Loucy (cell line): ENCODE measurements at regions not wholly inside any gene's neighbourhood (a gene's known extent, or its start where the extent isn't known, plus 50 kb on each side); places are given as distances from the start of the nearest gene placed in this dataset.

Source experiments
- H2AFZ ChIP-seq: fragments of 200-600 bp; sonication (generic); 2 replicates; pipeline ENCODE4 v1.6.0; 2016; ENCODE audit warnings: antibody characterized with exemption, mild to moderate bottlenecking, low read length, moderate library complexity
- H3F3A ChIP-seq: fragments of 200-600 bp; 2 replicates; pipeline ENCODE4 v1.6.0; 2016; ENCODE audit warnings: antibody characterized with exemption, low read depth, mild to moderate bottlenecking
- H3K27me3 ChIP-seq: fragments of 200-600 bp; sonication (generic); 2 replicates; pipeline ENCODE4 v1.6.1; 2014; ENCODE audit warnings: low read length, mild to moderate bottlenecking; ENCODE audit not compliant: insufficient read depth, poor library complexity, severe bottlenecking
- H3K36me3 ChIP-seq: fragments of 200-600 bp; sonication (generic); 2 replicates; pipeline ENCODE4 v1.6.1; 2016; ENCODE audit warnings: low read length; ENCODE audit not compliant: insufficient read depth
- H3K4me1 ChIP-seq: fragments of 200-600 bp; sonication (generic); 2 replicates; pipeline ENCODE4 v1.5.1; 2014; ENCODE audit warnings: low read length, mild to moderate bottlenecking; ENCODE audit not compliant: insufficient read depth, poor library complexity, severe bottlenecking
- H3K4me2 ChIP-seq: fragments of 200-600 bp; sonication (generic); 2 replicates; pipeline ENCODE4 v1.6.0; 2014; ENCODE audit warnings: antibody characterized with exemption, low read length, low read depth, mild to moderate bottlenecking; ENCODE audit not compliant: poor library complexity, severe bottlenecking
- H3K4me3 ChIP-seq: fragments of 200-600 bp; sonication (generic); 2 replicates; pipeline ENCODE4 v1.5.1; 2014; ENCODE audit warnings: low read length, mild to moderate bottlenecking, mixed read lengths; ENCODE audit not compliant: poor library complexity, severe bottlenecking
- H3K79me2 ChIP-seq: fragments of 200-600 bp; sonication (generic); 2 replicates; pipeline ENCODE4 v1.6.1; 2014; ENCODE audit warnings: low read length; ENCODE audit not compliant: insufficient read depth
- H3K9ac ChIP-seq: fragments of 200-600 bp; sonication (generic); 2 replicates; pipeline ENCODE4 v1.6.0; 2014; ENCODE audit warnings: mild to moderate bottlenecking, low read depth, low read length, moderate library complexity; ENCODE audit not compliant: poor library complexity, severe bottlenecking
- H3K9me2 ChIP-seq: fragments of 200-600 bp; sonication (generic); replicated peaks from 2 replicates; pipeline ENCODE4 v1.6.1; 2016; ENCODE audit warnings: low read depth, low read length, mixed read lengths
- H3K9me3 ChIP-seq: fragments of 200-600 bp; sonication (generic); 2 replicates; pipeline ENCODE4 v1.6.1; 2014; ENCODE audit warnings: mild to moderate bottlenecking, antibody characterized with exemption, low read length, low read depth; ENCODE audit not compliant: insufficient read depth
- H4K20me1 ChIP-seq: fragments of 200-600 bp; sonication (generic); 2 replicates; pipeline ENCODE4 v1.6.0; 2014; ENCODE audit warnings: antibody characterized with exemption, low read length, mild to moderate bottlenecking; ENCODE audit not compliant: insufficient read depth, poor library complexity, severe bottlenecking
- EZH2phosphoT487 ChIP-seq: fragments of 200-600 bp; IDR thresholded peaks from 2 replicates; pipeline ENCODE4 v1.6.1; 2018; ENCODE audit warnings: antibody characterized with exemption, mild to moderate bottlenecking, moderate library complexity, borderline replicate concordance
- TF ChIP-seq, protein P1 (sequence below): fragments of 200-600 bp; sonication (generic); conservative IDR thresholded peaks from 2 replicates; pipeline ENCODE4 v1.5.1; 2014; ENCODE audit warnings: mild to moderate bottlenecking, antibody characterized with exemption, low read length

DNA sequence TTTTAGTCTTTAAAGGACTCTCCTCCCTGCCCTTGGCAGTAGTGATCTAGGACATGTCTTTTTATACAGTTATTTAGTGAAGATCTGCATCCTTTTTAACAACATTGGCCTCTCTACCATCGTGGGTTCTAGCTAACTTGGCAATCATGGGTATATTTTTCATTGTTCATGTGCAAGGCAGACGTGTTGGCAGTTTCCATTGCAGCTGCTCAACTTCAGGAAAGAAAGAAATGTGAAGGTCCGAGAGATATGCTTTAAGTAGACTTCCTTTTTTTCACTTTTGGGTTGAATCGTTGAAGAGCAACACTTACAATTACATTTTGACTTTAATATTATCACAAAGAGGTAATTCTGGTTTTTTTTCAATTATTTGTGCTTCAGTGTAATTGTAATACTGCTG is 172.6 kb downstream of the SATB1 start:
- H3F3A ChIP-seq: no peaks in the 10 kb centered on the region
- H3K9me3 ChIP-seq: no peaks in the 10 kb centered on the region
- no peaks in the 10 kb centered on the region for H3K9me2 ChIP-seq
- no peaks in the 10 kb centered on the region for H3K27me3 ChIP-seq
- H3K9ac ChIP-seq: no peak overlapping the region
- H3K4me1 ChIP-seq: peaks cover 12% of the 10 kb centered on the region
- H4K20me1 ChIP-seq: no peaks in the 10 kb centered on the region
- TF ChIP-seq EZH2phosphoT487: no peak
- TF ChIP-seq, protein P1, sequence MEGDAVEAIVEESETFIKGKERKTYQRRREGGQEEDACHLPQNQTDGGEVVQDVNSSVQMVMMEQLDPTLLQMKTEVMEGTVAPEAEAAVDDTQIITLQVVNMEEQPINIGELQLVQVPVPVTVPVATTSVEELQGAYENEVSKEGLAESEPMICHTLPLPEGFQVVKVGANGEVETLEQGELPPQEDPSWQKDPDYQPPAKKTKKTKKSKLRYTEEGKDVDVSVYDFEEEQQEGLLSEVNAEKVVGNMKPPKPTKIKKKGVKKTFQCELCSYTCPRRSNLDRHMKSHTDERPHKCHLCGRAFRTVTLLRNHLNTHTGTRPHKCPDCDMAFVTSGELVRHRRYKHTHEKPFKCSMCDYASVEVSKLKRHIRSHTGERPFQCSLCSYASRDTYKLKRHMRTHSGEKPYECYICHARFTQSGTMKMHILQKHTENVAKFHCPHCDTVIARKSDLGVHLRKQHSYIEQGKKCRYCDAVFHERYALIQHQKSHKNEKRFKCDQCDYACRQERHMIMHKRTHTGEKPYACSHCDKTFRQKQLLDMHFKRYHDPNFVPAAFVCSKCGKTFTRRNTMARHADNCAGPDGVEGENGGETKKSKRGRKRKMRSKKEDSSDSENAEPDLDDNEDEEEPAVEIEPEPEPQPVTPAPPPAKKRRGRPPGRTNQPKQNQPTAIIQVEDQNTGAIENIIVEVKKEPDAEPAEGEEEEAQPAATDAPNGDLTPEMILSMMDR: no peak
- no peak overlapping the region for H3K4me3 ChIP-seq
- H2AFZ ChIP-seq: 0 out of 2 replicates have a peak overlapping the region, but pooled peaks have one; percentile 12
- H3K4me2 ChIP-seq: no peak overlapping the region
- no peaks in the 10 kb centered on the region for H3K79me2 ChIP-seq
- no peaks in the 10 kb centered on the region for H3K36me3 ChIP-seq

DNA sequence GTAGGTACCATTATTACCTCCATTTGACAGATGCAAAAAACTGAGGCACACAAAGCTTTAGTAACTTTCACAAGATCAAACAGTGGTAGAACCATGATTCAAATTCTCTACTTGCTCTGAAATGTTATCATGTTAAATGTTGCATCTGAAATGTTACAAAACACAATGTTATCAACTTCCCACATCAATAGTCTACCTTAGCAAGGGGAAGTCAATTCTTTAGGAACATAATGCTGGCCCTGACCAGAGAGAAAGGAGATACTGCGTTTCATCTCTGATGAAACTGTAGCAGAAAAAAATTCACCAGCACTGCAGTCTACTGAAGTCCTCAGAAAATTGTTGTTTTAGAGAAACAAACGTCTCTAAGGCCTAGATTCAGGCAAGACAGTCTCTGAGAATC is 174.1 kb downstream of the SATB1 start:
- Histone ChIP-seq H3K4me2 (no peak overlapping the region), H3K9ac (no peak overlapping the region)
- no peak for TF ChIP-seq EZH2phosphoT487
- TF ChIP-seq, protein P1: no peak

DNA sequence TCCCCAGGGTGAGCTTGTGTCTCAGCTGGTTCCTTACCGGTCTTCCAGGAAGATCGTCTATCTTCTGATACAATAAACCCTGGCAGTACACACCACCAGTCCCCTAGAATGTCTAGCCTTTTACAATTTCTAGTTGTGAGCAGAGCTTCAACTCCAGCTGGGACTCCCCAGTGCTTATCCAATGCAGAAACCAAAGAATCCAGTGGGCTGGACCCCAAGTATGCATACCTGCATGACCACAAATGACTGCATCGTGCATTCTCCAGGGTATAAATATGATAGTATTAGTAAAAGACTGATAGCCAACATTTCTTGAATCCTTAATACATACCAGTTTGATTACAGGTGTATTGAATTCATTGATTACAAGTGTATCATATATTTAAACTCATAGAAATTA is 176.0 kb downstream of the SATB1 start:
- Histone ChIP-seq H3F3A (no peaks in the 10 kb centered on the region), H3K4me1 (peaks cover 15% of the 10 kb centered on the region), H4K20me1 (no peaks in the 10 kb centered on the region), H2AFZ (no peak overlapping the region), H3K79me2 (no peaks in the 10 kb centered on the region), H3K9me3 (no peaks in the 10 kb centered on the region), H3K36me3 (no peaks in the 10 kb centered on the region), H3K27me3 (no peaks in the 10 kb centered on the region), H3K4me3 (no peak overlapping the region), H3K4me2 (no peak overlapping the region), H3K9me2 (no peaks in the 10 kb centered on the region), H3K9ac (no peak overlapping the region)
- no peak for TF ChIP-seq EZH2phosphoT487
- TF ChIP-seq, protein P1: no peak

More for the DNA sequence above, 174.1 kb downstream of the SATB1 start:
- Histone ChIP-seq H2AFZ (no peak overlapping the region), H3K27me3 (no peaks in the 10 kb centered on the region), H3K79me2 (no peaks in the 10 kb centered on the region), H4K20me1 (no peaks in the 10 kb centered on the region), H3K9me3 (no peaks in the 10 kb centered on the region), H3K9me2 (no peaks in the 10 kb centered on the region), H3K4me3 (no peak overlapping the region), H3F3A (no peaks in the 10 kb centered on the region), H3K36me3 (no peaks in the 10 kb centered on the region), H3K4me1 (peaks cover 15% of the 10 kb centered on the region)
